K562 (cell line): ENCODE measurements at regions not wholly inside any gene's neighbourhood (a gene's known extent, or its start where the extent isn't known, plus 50 kb on each side); places are given as distances from the start of the nearest gene placed in this dataset.

Experiments used
- ARID3A ChIP-seq: IDR thresholded peaks from 2 replicates; pipeline ENCODE4 v1.6.1; 2012; ENCODE audit warnings: low read depth, low read length, improper control_type of control experiment, borderline replicate concordance
- CBFA2T3 ChIP-seq: fragments of 450-650 bp; IDR thresholded peaks from 2 replicates; pipeline ENCODE4 v1.6.1; 2017
- DPF2 ChIP-seq: fragments of 450-650 bp; IDR thresholded peaks from 2 replicates; pipeline ENCODE4 v1.6.1; 2016
- EP300 ChIP-seq: IDR thresholded peaks from 2 replicates; pipeline ENCODE4 v1.6.1; 2012; ENCODE audit warnings: low read length, improper control_type of control experiment
- EZH2 ChIP-seq: IDR thresholded peaks from 2 replicates; pipeline ENCODE4 v1.6.1; 2012; ENCODE audit warnings: low read depth, mild to moderate bottlenecking, inconsistent platforms, low read length, borderline replicate concordance
- FOXJ3 ChIP-seq: sonication (generic); formaldehyde crosslinking; IDR thresholded peaks from 2 replicates; pipeline ENCODE4 v1.4.0; 2020; ENCODE audit warnings: mild to moderate bottlenecking, missing genetic modification reagents
- FOXP4 ChIP-seq: sonication (generic); formaldehyde crosslinking; IDR thresholded peaks from 2 replicates; pipeline ENCODE4 v1.8.0; 2022; ENCODE audit warnings: mild to moderate bottlenecking, missing genetic modification reagents, borderline replicate concordance
- IFI16 ChIP-seq: fragments of 250-450 bp; sonication (Bioruptor Pico); IDR thresholded peaks from 2 replicates; pipeline ENCODE4 v2.1.2; 2022; ENCODE audit warnings: mild to moderate bottlenecking, inconsistent platforms
- ILK ChIP-seq: fragments of 450-650 bp; IDR thresholded peaks from 2 replicates; pipeline ENCODE4 v1.6.1; 2016; ENCODE audit warnings: missing genetic modification characterization, low read depth, mild to moderate bottlenecking, missing compliant biosample characterization, moderate library complexity, borderline replicate concordance
- KDM1A ChIP-seq, 2 experiments: fragments of 450-650 bp; IDR thresholded peaks; 2 replicates each; pipeline ENCODE4 v1.6.1; 2016; ENCODE audit warnings: mild to moderate bottlenecking in 2 of 2
- KDM2B ChIP-seq: fragments of 250-450 bp; sonication (Bioruptor Pico); IDR thresholded peaks from 2 replicates; pipeline ENCODE4 v1.8.0; 2021; ENCODE audit warnings: mild to moderate bottlenecking, moderate library complexity
- KHSRP ChIP-seq: fragments of 450-650 bp; IDR thresholded peaks from 2 replicates; pipeline ENCODE4 v1.6.1; 2017
- MYBL2 ChIP-seq, 2 experiments: fragments of 450-650 bp in 1 of 2; sonication (generic) in 1 of 2; formaldehyde crosslinking in 1 of 2; IDR thresholded peaks; 2 replicates each; pipeline versions ENCODE4 v1.6.1 to v1.8.1; 2017 to 2022; ENCODE audit warnings: borderline replicate concordance in 1 of 2, inconsistent platforms in 1 of 2, low read depth in 1 of 2, mild to moderate bottlenecking in 1 of 2, missing genetic modification reagents in 1 of 2, moderate library complexity in 1 of 2
- NFIC ChIP-seq: fragments of 450-650 bp; IDR thresholded peaks from 2 replicates; pipeline ENCODE4 v1.6.1; 2017; ENCODE audit warnings: mild to moderate bottlenecking, inconsistent platforms
- NR2F6 ChIP-seq: fragments of 450-650 bp; formaldehyde crosslinking; IDR thresholded peaks from 2 replicates; pipeline ENCODE4 v1.4.0; 2020; ENCODE audit warnings: mild to moderate bottlenecking
- POLR3A ChIP-seq: IDR thresholded peaks from 2 replicates; pipeline ENCODE4 v1.6.1; 2011; ENCODE audit warnings: borderline replicate concordance, mild to moderate bottlenecking, moderate library complexity; ENCODE audit not compliant: insufficient read length, insufficient read depth; ENCODE audit errors: extremely low read depth
- POU5F1 ChIP-seq: fragments of 150-350 bp; IDR thresholded peaks from 2 replicates; pipeline ENCODE4 v1.6.1; 2014; ENCODE audit warnings: borderline replicate concordance, low read length, low read depth, mild to moderate bottlenecking; ENCODE audit not compliant: partially characterized antibody
- RBM34 ChIP-seq: fragments of 200-400 bp; formaldehyde crosslinking; IDR thresholded peaks from 2 replicates; pipeline ENCODE4 v1.6.1; 2018; ENCODE audit warnings: low read length, borderline replicate concordance; ENCODE audit not compliant: insufficient read depth
- RCOR1 ChIP-seq, 2 experiments: IDR thresholded peaks; 2 replicates each; pipeline ENCODE4 v1.6.1; 2012; ENCODE audit warnings: low read depth in 2 of 2, low read length in 2 of 2, borderline replicate concordance in 1 of 2, improper control_type of control experiment in 1 of 2
- SIN3B ChIP-seq: fragments of 450-650 bp; IDR thresholded peaks from 2 replicates; pipeline ENCODE4 v1.6.1; 2017; ENCODE audit warnings: low read depth, mild to moderate bottlenecking, moderate library complexity
- ZFPM2 ChIP-seq: fragments of 250-450 bp; sonication (Bioruptor Pico); IDR thresholded peaks from 2 replicates; pipeline ENCODE4 v1.5.1; 2022; ENCODE audit warnings: mild to moderate bottlenecking
- ZNF134 ChIP-seq: fragments of 250-450 bp; sonication (Bioruptor Pico); conservative IDR thresholded peaks from 2 replicates; pipeline ENCODE4 v1.4.0; 2020
- ZNF511 ChIP-seq: sonication (generic); formaldehyde crosslinking; IDR thresholded peaks from 2 replicates; pipeline ENCODE4 v1.8.0; 2022; ENCODE audit warnings: mild to moderate bottlenecking, missing genetic modification reagents
- ZNF764 ChIP-seq: fragments of 250-450 bp; sonication (Bioruptor Pico); IDR thresholded peaks from 2 replicates; pipeline ENCODE4 v1.4.0; 2020; ENCODE audit warnings: low read depth, mild to moderate bottlenecking, moderate library complexity

- TF ChIP-seq POLR3A (no peak), KDM1A (IDR thresholded peaks at IDR 0.05) (0 out of 4 replicates have a peak, but pooled peaks of 1 of the 2 experiments have one; percentile 22), RBM34 (no peak), NR2F6 (no peak), FOXJ3 (CRISPR knock-in tag) (no peak), SIN3B (no peak), EZH2 (no peak), ILK (no peak), KDM2B (CRISPR knock-in tag) (no peak), DPF2 (0 out of 2 replicates have a peak, but pooled peaks have one; percentile 35), EP300 (peak; percentile 40; the same call in 1 of the 2 replicates), IFI16 (CRISPR knock-in tag) (no peak), FOXP4 (CRISPR knock-in tag) (no peak), ZNF134 (CRISPR knock-in tag) (no peak), MYBL2 (IDR thresholded peaks at IDR 0.05; ENCODE audit: low read depth) (no peak), MYBL2 (CRISPR knock-in tag; IDR thresholded peaks at IDR 0.05; ENCODE audit: borderline replicate concordance) (no peak), RCOR1 (IDR thresholded peaks at IDR 0.05; ENCODE audit: borderline replicate concordance in 1 of 2, low read depth in 2 of 2, low read length in 2 of 2) (peak in 1 of 2 experiments; percentile 21; a peak in 1 of 4 replicates), ARID3A (no peak), ZNF511 (CRISPR knock-in tag) (no peak), ZNF764 (no peak), NFIC (peak; percentile 13; the same call in 1 of the 2 replicates), CBFA2T3 (peak; percentile 80), POU5F1 (no peak), ZFPM2 (CRISPR knock-in tag) (no peak), KHSRP (no peak)
Measured at GRCh38 chr5:100654895-100655294, 119.7 kb downstream of the FAM174A start (continued).
